ENCODE measurements at regions not wholly inside any gene's neighbourhood (a gene's known extent, or its start where the extent isn't known, plus 50 kb on each side); places are given as distances from the start of the nearest gene placed in this dataset.

DNA sequence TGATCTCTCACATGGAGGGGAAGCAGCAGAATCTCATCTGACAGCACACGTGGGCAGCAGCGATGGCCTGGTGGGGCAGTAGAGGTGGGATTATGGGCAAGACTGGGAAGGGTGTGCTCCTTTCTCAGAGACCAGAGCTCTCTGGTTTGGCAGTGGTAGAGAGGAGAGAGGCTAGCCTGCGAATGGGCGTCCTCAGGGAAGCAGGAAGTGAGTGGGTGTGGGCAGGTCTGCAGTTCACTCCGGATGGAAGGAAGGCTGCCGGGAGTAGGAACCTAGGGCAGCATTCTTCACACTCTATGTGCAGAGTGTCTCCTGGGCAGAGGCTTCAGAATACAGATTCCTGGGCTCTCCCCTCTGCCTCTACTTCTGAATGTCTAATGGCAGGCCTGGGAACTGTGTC lies 162.8 kb upstream of the BMPER start:
- no peak for TF ChIP-seq CTCF (IDR thresholded peaks at IDR 0.05)
- TF ChIP-seq POLR2A (IDR thresholded peaks at IDR 0.05): no peak

Measured in stomach (tissue), 4 donors.